H1 (cell line): ENCODE measurements at regions not wholly inside any gene's neighbourhood (a gene's known extent, or its start where the extent isn't known, plus 50 kb on each side); places are given as distances from the start of the nearest gene placed in this dataset.
A peak's percentile ranks its signal among the peaks of the same experiment; 100 is the strongest.

Source experiments
- CTCF ChIA-PET: fragments of 300-600 bp; sonication (Branson Sonifier 250); formaldehyde crosslinking; loops from one replicate; lab custom pipeline; 2021; ENCODE audit not compliant: partially characterized antibody; lab: Charles Lee
- POLR2A ChIA-PET: fragments of 300-600 bp; sonication (Branson Sonifier 250); formaldehyde crosslinking; loops from one replicate; lab custom pipeline; 2021; ENCODE audit warnings: inconsistent platforms; ENCODE audit not compliant: partially characterized antibody; lab: Charles Lee
- DNase-seq, 2 experiments: peaks; one replicate each; pipeline versions ENCODE4 v3.0.0 to v3.0.0-alpha.2; 2010 to 2022; ENCODE audit warnings: low spot score in 2 of 2, low read depth in 1 of 2, mixed read lengths in 1 of 2
- FAIRE-seq: peaks from 2 replicates; lab custom pipeline; 2011; peaks lifted over from hg19 to GRCh38; lab: Jason Lieb, UNC
- H2AFZ ChIP-seq: 2 replicates; pipeline ENCODE4 v1.8.1; 2012; ENCODE audit warnings: low read length, inconsistent platforms
- H2AK5ac ChIP-seq: 2 replicates; pipeline ENCODE4 v1.6.1; 2013; ENCODE audit warnings: low read depth, low read length
- H2BK120ac ChIP-seq: replicated peaks from 2 replicates; pipeline ENCODE3; 2013; ENCODE audit warnings: low read depth, low read length, inconsistent platforms
- H2BK12ac ChIP-seq: 2 replicates; pipeline ENCODE4 v1.6.1; 2013; ENCODE audit warnings: low read depth, low read length
- H2BK15ac ChIP-seq: 2 replicates; pipeline ENCODE4 v1.6.1; 2013; ENCODE audit warnings: low read length
- H2BK20ac ChIP-seq: 2 replicates; pipeline ENCODE4 v1.6.1; 2013; ENCODE audit warnings: low read length
- H2BK5ac ChIP-seq: 2 replicates; pipeline ENCODE4 v1.6.1; 2013; ENCODE audit warnings: low read depth, low read length
- H3K14ac ChIP-seq: 2 replicates; pipeline ENCODE4 v1.6.1; 2013; ENCODE audit warnings: inconsistent platforms; ENCODE audit not compliant: insufficient read length
- H3K18ac ChIP-seq: 2 replicates; pipeline ENCODE4 v1.6.1; 2013; ENCODE audit warnings: low read length; ENCODE audit errors: extremely low read depth
- H3K23ac ChIP-seq: 2 replicates; pipeline ENCODE4 v1.6.1; 2013; ENCODE audit warnings: inconsistent platforms; ENCODE audit not compliant: insufficient read length
- H3K23me2 ChIP-seq: 2 replicates; pipeline ENCODE4 v1.6.1; 2013; ENCODE audit warnings: low read depth, low read length
- H3K27ac ChIP-seq: 2 replicates; pipeline ENCODE4 v1.6.1; 2011; ENCODE audit warnings: low read depth, low read length, inconsistent platforms
- H3K27me3 ChIP-seq, 4 experiments: replicated peaks in 1 of 4; 1 replicate in 1 of 4; 2 replicates in 3 of 4; pipeline versions ENCODE4 v1.6.1 to v1.8.1; 2011 to 2013; ENCODE audit warnings: low read length in 3 of 4, mild to moderate bottlenecking in 3 of 4, inconsistent platforms in 2 of 4, mixed read lengths in 2 of 4, moderate library complexity in 1 of 4; ENCODE audit not compliant: control insufficient read depth in 3 of 4, insufficient read depth in 3 of 4; ENCODE audit errors: extremely low read depth in 1 of 4
- H3K36me3 ChIP-seq, 4 experiments: 2 replicates each; pipeline versions ENCODE4 v1.6.1 to v1.8.1; 2011 to 2013; ENCODE audit warnings: mild to moderate bottlenecking in 4 of 4, low read length in 3 of 4, moderate library complexity in 2 of 4, control low read depth in 1 of 4, inconsistent platforms in 1 of 4; ENCODE audit not compliant: insufficient read depth in 4 of 4, control insufficient read depth in 2 of 4
- H3K4ac ChIP-seq: replicated peaks from 2 replicates; pipeline ENCODE3; 2013; ENCODE audit warnings: low read length, low read depth, mixed read lengths, inconsistent platforms; ENCODE audit not compliant: insufficient read length
- H3K4me1 ChIP-seq, 4 experiments: replicated peaks in 1 of 4; 1 replicate in 1 of 4; 2 replicates in 3 of 4; pipeline versions ENCODE4 v1.6.1 to v1.8.1; 2011 to 2013; ENCODE audit warnings: low read length in 3 of 4, inconsistent platforms in 2 of 4, mixed read lengths in 1 of 4; ENCODE audit not compliant: insufficient read depth in 4 of 4, control insufficient read depth in 3 of 4
- H3K4me2 ChIP-seq, 2 experiments: 2 replicates each; pipeline versions ENCODE4 v1.6.1 to v1.8.1; 2011 to 2013; ENCODE audit warnings: low read depth in 2 of 2, low read length in 2 of 2, control low read depth in 1 of 2, inconsistent platforms in 1 of 2, mild to moderate bottlenecking in 1 of 2; ENCODE audit not compliant: insufficient read depth in 1 of 2
- H3K4me3 ChIP-seq, 4 experiments: fragments of 200-600, 300-600 bp in 1 of 4; sonication (generic), shearing (Covaris generic), sonication (Bioruptor Twin) in 1 of 4; 2 replicates each; pipeline versions ENCODE4 v1.5.1 to v1.8.1; 2011 to 2016; ENCODE audit warnings: low read length in 4 of 4, low read depth in 3 of 4, control low read depth in 2 of 4, inconsistent platforms in 2 of 4, mild to moderate bottlenecking in 2 of 4, mixed read lengths in 1 of 4, moderate library complexity in 1 of 4; ENCODE audit not compliant: insufficient read depth in 2 of 4; ENCODE audit errors: extremely low read depth in 1 of 4
- H3K56ac ChIP-seq: replicated peaks from 2 replicates; pipeline ENCODE3; 2013; ENCODE audit warnings: low read depth, mild to moderate bottlenecking, mixed read lengths, low read length, inconsistent platforms; ENCODE audit not compliant: insufficient read length
- H3K79me1 ChIP-seq: 2 replicates; pipeline ENCODE4 v1.6.1; 2013; ENCODE audit warnings: low read depth, low read length, control low read depth
- H3K79me2 ChIP-seq, 2 experiments: 2 replicates each; pipeline versions ENCODE4 v1.6.1 to v1.8.1; 2012 to 2013; ENCODE audit warnings: low read length in 2 of 2, mild to moderate bottlenecking in 2 of 2, inconsistent platforms in 1 of 2; ENCODE audit not compliant: insufficient read depth in 2 of 2, control insufficient read depth in 1 of 2
- H3K9ac ChIP-seq, 4 experiments: replicated peaks in 1 of 4; 1 replicate in 1 of 4; 2 replicates in 3 of 4; pipeline versions ENCODE4 v1.6.1 to v1.8.1; 2011 to 2013; ENCODE audit warnings: low read depth in 3 of 4, low read length in 3 of 4, control low read depth in 2 of 4, mild to moderate bottlenecking in 2 of 4, moderate library complexity in 2 of 4, inconsistent platforms in 1 of 4; ENCODE audit errors: extremely low read depth in 1 of 4
- H3K9me3 ChIP-seq, 2 experiments: 2 replicates each; pipeline versions ENCODE4 v1.6.1 to v1.8.1; 2012 to 2013; ENCODE audit warnings: mild to moderate bottlenecking in 2 of 2, moderate library complexity in 2 of 2, control low read depth in 1 of 2, inconsistent platforms in 1 of 2, low read depth in 1 of 2, low read length in 1 of 2, mixed read lengths in 1 of 2; ENCODE audit not compliant: insufficient read depth in 2 of 2
- H4K20me1 ChIP-seq, 2 experiments: replicated peaks in 1 of 2; 2 replicates each; pipeline versions ENCODE3 to v1.8.1; 2011 to 2013; ENCODE audit warnings: inconsistent platforms in 2 of 2, low read length in 2 of 2, mild to moderate bottlenecking in 1 of 2; ENCODE audit not compliant: insufficient read depth in 2 of 2, control insufficient read depth in 1 of 2
- H4K5ac ChIP-seq: 2 replicates; pipeline ENCODE4 v1.6.1; 2013; ENCODE audit warnings: low read length, low read depth, mixed read lengths, inconsistent platforms; ENCODE audit not compliant: insufficient read length
- H4K8ac ChIP-seq: 2 replicates; pipeline ENCODE4 v1.8.0; 2013; ENCODE audit warnings: mild to moderate bottlenecking, moderate library complexity, low read length, inconsistent platforms; ENCODE audit not compliant: insufficient read depth; ENCODE audit errors: extremely low read depth
- H4K91ac ChIP-seq: replicated peaks from 2 replicates; pipeline ENCODE3; 2013; ENCODE audit warnings: low read length, mixed read lengths, inconsistent platforms; ENCODE audit not compliant: insufficient read length
- SUZ12 ChIP-seq: fragments of 200-600 bp; sonication (generic); IDR thresholded peaks from 2 replicates; pipeline ENCODE4 v1.6.1; 2012; ENCODE audit warnings: mild to moderate bottlenecking, inconsistent platforms, low read length, moderate library complexity, mixed read lengths
- TEAD4 ChIP-seq: IDR thresholded peaks from 2 replicates; pipeline ENCODE4 v1.6.1; 2012; ENCODE audit warnings: low read depth, low read length, inconsistent platforms, mixed read lengths
- WGBS, 2 experiments: shearing (Covaris generic) in 1 of 2; methylation state at CpG; one replicate each; pipeline versions ENCODE4 v1.1.6 to v1.1.7; 2013 to 2015; ENCODE audit warnings: low lambda C conversion rate in 2 of 2, mixed read lengths in 2 of 2, inconsistent platforms in 1 of 2, low coverage in 1 of 2, missing lambda C conversion rate in 1 of 2; ENCODE audit not compliant: insufficient replicate concordance in 2 of 2, insufficient coverage in 1 of 2, insufficient read length in 1 of 2; ENCODE audit errors: extremely low coverage in 1 of 2, missing lambda C conversion rate in 1 of 2; 5-methylcytosine and 5-hydroxymethylcytosine counted together
- TF ChIP-seq, protein P1 (sequence below), 3 experiments: IDR thresholded peaks; 1 replicate in 2 of 3; 2 replicates in 1 of 3; pipeline versions ENCODE4 v1.5.1 to v1.6.1; 2011; ENCODE audit warnings: low read length in 3 of 3, mild to moderate bottlenecking in 3 of 3, inconsistent platforms in 2 of 3, low read depth in 1 of 3, moderate library complexity in 1 of 3; ENCODE audit not compliant: insufficient read depth in 1 of 3; ENCODE audit errors: control extremely low read depth in 1 of 3

DNA sequence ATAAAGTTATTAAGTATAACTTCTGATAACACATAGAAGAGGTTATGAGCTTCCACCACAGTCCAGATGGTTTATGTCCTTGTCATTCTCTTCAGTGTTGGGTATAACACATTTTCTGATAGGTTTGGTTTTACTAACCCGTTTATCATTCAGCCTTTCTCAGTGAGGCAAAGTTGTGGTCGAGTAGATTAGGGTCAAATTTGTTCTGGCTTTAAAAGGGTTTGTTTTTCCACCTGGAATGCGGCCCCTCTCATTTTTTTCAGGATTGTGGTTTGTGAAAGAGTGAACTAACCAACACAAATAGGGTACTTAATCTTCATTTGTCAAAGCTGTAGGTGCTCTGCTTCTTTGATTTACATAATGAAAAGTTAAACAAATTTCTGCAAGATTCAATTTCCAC, 204.2 kb upstream of the ASCC3 start:
- no peaks in the 10 kb centered on the region for H3K23me2 ChIP-seq
- H3K9ac ChIP-seq = no peak overlapping the region
- H3K14ac ChIP-seq = no peak overlapping the region
- no peak overlapping the region for H2BK5ac ChIP-seq
- H4K91ac ChIP-seq = no peak overlapping the region
- H2AK5ac ChIP-seq = no peak overlapping the region
- ChIA-PET POLR2A (no interaction called here), CTCF (interaction anchor here (1.0 to 2.3 kb wide), 3 partner anchors 31 to 169 kb away, joined by 3 to 10 read pairs (median 3); no protein-coding TSS in a partner anchor)
- no peak for DNase-seq
- peak overlapping the region; percentile 43; the same call in 1 of the 2 replicates for H2AFZ ChIP-seq
- H3K27ac ChIP-seq = no peak overlapping the region
- WGBS, 2 experiments = 22% methylated on average over 3 of the region's 3 CpGs; no CpG with 5 or more reads in 1 of the 2 experiments
- H3K4me3 ChIP-seq = peak overlapping the region in 1 of 4 experiments; percentile 1; a peak in 1 of 8 replicates
- H3K23ac ChIP-seq = no peak overlapping the region
- H3K18ac ChIP-seq = no peak overlapping the region
- no peak overlapping the region for H4K8ac ChIP-seq
- H3K79me1 ChIP-seq = no peaks in the 10 kb centered on the region
- no peak overlapping the region for H2BK15ac ChIP-seq
- H3K4me1 ChIP-seq = peaks cover 0 to 10% (median 2%) of the 10 kb centered on the region in 4 experiments; a peak in 3 of 7 replicates
- H2BK12ac ChIP-seq = no peak overlapping the region
- no peak overlapping the region for H2BK120ac ChIP-seq
- H3K4me2 ChIP-seq = peak overlapping the region; percentile 9 to 28; a peak in 2 of 4 replicates
- no peaks in the 10 kb centered on the region for H3K27me3 ChIP-seq
- no peak overlapping the region for H2BK20ac ChIP-seq
- H3K36me3 ChIP-seq = no peaks in the 10 kb centered on the region
- no peak overlapping the region for H4K5ac ChIP-seq
- H3K56ac ChIP-seq = no peak overlapping the region
- TF ChIP-seq TEAD4 (peak; percentile 56; the same call in 1 of the 2 replicates), SUZ12 (no peak)
- TF ChIP-seq, protein P1, sequence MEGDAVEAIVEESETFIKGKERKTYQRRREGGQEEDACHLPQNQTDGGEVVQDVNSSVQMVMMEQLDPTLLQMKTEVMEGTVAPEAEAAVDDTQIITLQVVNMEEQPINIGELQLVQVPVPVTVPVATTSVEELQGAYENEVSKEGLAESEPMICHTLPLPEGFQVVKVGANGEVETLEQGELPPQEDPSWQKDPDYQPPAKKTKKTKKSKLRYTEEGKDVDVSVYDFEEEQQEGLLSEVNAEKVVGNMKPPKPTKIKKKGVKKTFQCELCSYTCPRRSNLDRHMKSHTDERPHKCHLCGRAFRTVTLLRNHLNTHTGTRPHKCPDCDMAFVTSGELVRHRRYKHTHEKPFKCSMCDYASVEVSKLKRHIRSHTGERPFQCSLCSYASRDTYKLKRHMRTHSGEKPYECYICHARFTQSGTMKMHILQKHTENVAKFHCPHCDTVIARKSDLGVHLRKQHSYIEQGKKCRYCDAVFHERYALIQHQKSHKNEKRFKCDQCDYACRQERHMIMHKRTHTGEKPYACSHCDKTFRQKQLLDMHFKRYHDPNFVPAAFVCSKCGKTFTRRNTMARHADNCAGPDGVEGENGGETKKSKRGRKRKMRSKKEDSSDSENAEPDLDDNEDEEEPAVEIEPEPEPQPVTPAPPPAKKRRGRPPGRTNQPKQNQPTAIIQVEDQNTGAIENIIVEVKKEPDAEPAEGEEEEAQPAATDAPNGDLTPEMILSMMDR (IDR thresholded peaks at IDR 0.05; ENCODE audit: control extremely low read depth in 1 of 3, insufficient read depth in 1 of 3, low read depth in 1 of 3, low read length in 3 of 3) = no peak
- no peaks in the 10 kb centered on the region for H3K9me3 ChIP-seq
- no peaks in the 10 kb centered on the region for H4K20me1 ChIP-seq
- no peaks in the 10 kb centered on the region for H3K79me2 ChIP-seq
- H3K4ac ChIP-seq = no peak overlapping the region
- no peak for FAIRE-seq
